ENCODE measurements at regions not wholly inside any gene's neighbourhood (a gene's known extent, or its start where the extent isn't known, plus 50 kb on each side); places are given as distances from the start of the nearest gene placed in this dataset.
A peak's percentile ranks its signal among the peaks of the same experiment; 100 is the strongest.
"Not testable (repeated sequence)": the region's sequence is repeated elsewhere in the genome, so short reads cannot be mapped to it uniquely, and the experiment has no call there.

DNA sequence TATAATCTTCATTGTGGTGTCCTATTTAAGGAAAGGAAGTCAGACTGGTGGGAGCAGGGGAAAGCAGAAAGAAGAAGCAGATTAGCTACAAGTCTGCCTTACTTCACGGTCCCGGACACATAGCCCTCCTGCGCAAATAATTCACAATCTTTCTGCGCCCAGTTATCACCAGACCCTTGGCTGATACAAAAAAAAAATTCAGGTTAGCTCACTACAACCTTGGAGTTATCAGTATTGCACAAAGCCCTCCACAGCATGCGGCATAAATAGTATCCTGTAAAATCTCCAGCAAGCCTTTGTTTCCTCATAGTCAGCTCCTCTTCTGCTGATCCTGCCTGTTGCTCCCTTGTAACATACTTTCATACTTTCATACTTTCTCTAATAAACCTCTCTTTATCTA is 148.6 kb upstream of the FUT9 start:
- no peak for DNase-seq

DNA sequence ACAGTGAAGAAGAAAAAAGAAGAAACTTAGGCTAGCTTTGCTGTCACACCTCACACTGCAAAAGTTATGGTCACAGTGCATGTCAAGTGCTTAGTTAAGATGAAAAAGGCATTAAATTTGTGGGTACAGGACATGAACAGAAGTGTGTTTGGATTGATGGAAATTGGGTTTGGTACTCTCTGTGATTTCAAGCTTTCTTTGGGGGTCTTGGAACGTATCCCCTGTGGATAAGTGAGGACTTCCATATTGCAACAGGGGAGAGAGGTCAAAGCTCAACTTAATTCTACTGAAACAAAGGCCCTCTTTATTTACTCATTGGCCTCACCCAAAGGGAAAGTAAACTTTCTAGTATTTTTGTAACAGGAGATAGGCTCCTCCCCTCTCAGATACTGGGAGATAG is 138.3 kb upstream of the FUT9 start:
- no peak for DNase-seq

DNA sequence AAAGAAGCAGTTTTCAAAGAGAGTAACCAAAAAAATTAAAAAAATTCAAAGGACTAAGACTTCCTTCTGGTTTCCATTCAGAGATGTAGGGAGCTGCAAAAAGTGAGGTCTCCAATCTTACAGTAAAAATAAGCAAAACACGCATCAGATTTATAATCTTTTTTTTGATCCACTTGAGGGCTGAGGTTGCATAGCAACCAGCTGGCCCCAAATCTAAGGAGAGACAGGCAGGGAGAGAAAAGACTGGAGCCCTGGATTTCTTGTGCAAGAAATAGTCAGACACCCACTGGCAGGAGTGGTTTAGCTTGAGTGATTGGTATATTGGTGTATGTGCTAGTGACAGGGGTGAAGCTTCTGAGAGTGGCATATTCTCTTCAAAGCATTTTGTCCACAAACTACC is 135.9 kb upstream of the FUT9 start:
- DNase-seq = no peak

DNA sequence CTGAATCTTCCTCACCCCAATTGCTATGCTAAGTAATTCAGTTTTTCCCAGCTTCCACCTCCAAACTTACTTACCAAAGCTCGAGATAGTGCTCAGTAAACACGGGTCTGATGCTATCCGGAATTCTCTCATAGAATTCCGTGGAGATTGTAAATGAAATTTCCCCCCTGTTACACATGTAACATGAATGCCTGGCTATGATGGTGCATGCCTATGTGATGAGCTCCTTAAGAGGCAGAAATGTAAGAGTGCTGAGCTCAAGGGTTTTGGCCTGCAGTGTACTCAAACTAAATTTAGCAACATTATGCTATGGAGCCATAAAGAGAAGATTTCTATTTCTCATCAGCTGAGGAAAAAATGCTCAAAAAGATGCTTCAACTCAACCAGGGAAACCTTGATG is 133.4 kb upstream of the FUT9 start:
- DNase-seq = peak; percentile 8

DNA sequence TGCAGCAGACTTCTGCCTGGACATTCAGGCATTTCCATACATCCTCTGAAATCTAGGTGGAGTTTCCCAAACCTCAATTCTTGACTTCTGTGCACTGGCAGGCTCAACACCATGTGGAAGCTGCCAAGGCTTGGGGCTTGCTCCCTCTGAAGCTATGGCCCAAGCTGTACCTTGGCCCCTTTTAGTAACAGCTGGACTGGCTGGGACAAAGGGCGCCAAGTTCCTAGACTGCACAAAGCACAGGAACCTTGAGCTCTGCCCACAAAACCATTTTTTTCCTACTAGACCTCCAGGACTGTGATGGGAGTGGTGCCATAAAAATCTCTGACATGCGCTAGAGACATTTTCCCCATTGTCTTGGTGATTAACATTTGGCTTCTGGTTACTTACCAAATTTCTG is 127.1 kb upstream of the FUT9 start:
- not testable (repeated sequence) for DNase-seq

DNA sequence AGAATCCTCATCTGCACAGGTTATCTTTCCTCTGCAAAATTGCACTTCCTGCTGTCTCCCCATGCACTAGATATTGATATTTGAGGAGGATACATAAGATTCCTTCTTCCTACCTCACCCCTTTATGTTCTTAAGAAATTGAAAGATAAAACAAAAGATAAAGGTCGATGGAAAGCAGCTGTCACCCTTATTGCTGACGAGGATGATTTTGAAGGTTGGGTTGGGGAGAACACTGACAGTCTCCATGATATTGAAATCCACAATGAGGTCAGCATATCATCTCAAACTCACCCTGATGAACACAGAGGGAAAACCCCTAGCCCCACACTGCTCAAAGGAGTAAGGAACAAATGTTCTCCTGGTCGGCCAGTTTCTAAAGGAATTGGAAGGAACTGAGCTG is 110.6 kb upstream of the FUT9 start:
- no peak for DNase-seq

DNA sequence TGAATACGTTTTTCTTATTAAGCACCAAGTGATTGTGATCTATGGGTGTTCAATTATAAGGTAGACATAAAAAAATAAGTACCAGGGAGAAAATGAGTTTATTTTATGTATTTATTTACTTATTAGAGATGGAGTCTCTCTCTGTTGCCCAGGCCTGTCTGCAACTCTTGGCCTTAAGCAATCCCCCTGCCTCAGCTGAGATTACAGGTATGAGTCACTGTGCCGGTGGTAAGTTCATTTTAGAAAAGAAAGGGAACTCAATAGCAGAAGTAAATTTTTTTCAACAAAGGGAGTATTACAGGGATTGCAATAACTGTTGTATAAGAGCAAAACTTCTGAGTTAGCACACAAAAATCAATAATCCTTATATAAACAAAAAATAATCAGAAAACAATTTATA is 98.7 kb upstream of the FUT9 start:
- DNase-seq = no peak

DNA sequence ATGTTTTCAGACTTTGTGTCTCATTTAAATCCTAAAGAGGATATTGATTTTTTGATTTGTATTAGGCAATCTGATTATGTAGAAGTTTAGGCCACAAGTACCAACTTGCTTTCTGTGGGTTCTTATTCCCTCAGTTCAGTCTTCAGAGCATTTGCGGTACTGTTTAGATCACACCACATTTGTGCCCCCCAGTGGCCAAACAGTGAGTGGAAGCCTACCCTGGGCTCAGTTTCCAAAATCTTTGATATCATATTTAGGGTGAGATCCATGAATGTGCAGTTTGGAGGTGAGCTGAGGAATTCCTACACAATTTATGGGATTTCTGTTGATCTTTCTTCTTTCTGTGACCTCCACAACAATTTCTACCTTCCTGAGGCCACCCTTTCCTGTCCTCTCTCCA is 92.3 kb upstream of the FUT9 start:
- DNase-seq = no peak

DNA sequence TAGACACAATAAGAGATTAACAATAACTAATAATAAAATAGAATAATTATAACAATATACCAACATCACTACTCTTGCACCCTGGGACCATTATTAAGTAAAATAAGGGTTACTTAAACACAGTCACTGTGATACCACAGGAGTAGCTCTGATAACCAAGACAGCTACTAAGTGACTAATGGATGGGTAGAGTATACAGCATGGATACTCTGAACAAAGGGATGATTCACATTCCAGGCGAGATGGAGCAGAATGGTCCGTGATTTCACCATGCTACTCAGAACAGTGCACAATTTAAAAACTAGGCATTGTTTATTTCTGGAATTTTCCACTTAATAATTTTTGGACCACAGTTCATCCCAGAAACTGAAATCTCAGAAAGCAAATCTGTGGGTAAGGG is 80.0 kb upstream of the FUT9 start:
- no peak for DNase-seq

DNA sequence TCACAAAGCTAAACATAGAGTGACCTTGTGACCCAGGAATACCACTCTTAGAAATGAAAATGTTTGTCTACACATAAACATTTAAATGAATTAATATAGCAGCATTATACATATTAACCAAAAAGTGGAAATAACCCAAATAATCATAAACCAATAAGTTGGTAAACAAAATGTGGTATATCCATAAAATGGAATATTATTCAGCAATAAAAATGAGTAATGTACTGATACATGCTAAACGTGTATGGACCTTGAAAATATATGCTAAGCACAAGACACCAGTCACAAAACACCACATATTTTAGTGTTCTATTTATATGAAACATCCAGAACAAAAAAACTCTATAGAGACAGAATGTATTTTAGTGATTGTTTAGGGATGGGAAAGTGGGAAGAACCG is 68.9 kb upstream of the FUT9 start:
- no peak for DNase-seq

DNA sequence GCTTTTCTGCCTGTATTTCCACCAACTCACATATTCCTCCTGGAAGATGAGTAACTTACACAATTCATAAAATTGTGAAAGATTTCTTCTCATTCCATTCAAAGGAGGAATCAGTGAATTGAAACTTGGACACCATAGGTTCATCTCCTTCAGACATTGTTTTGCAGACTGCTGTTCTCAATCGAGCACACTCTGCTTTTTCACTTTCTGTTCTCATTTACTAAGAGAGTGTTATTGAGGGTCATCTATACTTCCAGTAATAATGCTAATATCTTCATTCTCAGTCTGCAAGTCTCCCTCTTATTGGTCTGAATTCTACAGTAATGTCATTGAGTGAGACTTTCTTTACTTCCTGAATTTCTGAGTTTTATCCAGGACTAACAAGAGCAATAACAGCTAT is 67.5 kb upstream of the FUT9 start:
- DNase-seq = no peak

DNA sequence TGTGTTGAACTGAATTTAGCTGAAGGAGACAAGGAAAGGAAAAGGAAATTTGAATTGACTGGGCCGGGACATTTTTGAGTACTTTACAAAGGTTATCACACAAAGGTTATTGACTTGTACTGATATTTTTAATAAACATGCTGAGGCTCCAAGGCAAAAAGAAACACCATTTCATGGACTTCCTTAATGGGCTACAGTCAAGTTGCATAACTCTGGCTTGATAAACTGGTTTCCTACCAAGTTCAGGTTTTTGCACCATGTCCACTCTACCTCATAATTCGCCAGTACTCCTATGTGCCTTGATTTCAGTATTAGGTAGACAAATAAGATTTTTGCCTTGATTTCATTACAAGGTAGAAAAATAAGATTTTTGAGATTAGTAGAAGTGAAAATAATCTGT is 65.8 kb upstream of the FUT9 start:
- no peak for DNase-seq

DNA sequence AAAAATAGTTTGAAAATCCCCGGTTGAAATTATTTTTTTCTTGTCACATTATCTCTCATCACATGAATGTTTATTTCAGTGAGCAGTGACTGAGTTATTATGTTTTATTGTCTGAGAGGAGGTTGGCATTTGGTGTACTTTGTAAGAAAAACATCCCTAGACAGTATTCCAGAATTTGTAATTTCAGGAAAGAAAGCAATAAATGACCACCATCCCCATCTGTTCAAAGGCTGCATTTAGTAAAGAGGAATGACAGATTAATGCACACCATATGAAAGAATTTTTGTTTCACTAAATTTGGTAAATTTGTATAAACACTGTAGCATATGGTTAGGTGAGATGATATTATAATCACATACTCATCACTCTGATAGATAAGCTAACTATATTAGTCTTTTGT is 57.1 kb upstream of the FUT9 start:
- DNase-seq = no peak

DNA sequence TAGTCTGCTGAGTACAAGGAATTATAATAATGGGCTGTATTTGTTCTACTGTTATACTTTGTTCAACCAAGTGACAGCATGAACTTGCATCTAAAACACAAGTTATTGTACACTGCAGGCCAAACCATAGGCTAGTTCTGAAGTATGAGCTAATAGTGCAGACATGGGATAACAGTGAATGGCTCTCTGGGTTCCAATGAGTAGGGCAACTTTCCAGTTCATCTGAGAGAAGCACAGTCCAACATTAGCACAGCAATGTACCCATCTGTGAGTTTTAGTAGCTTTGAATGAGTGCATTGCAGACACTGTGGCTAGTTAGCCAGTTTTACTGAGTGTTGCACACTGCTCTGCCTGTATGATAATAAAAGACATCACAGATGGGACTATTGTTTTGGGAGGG is 56.5 kb upstream of the FUT9 start:
- no peak for DNase-seq
